ENCODE measurements at regions not wholly inside any gene's neighbourhood (a gene's known extent, or its start where the extent isn't known, plus 50 kb on each side); places are given as distances from the start of the nearest gene placed in this dataset.

DNA sequence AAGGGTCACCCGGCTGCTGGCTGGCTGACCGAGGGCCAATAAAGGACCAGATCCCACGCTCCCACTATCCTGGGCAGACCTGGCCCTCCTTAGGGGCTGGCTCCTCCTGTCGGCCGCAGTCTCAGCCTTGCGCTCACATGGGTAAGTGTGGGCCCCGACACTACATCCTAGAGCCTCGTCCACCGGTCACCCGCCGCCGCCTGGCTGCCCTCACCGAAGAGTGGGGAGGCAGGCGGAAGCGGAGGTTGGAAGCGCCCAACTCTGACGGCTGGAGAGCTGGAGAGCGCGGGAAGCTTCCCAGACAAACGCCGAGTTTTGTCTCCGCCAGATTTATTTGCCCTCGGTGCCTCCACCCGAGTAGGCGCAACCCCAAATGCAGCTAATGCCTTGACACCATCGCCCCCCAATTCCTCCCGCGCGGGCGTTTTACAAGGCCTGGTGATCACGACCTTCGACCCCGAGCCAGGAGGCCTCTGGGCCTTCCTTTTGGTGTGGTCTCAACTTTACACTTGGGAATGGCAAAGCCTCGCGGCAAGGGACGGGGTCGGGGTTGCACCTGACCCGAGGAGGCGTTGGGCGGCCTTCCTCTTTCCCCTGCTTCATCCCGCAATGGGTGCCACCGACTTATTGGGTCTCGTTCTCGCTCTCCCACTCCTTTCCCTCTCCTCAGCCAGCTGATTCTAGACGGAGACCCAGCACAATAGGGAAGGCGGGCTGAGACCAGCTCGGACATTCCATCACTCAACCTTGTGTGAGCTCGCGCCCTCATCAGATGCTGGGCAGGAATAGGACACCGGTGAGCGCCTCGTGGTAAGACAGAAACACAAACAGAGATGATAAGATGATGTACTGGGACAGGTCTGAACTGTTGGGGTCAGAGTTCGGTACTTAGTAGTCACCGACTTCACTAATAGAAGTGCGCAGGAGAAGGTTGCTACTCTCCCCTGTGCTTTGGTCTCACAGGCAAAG lies 78.3 kb upstream of the ANO4 start:
- ChIA-PET CTCF (interaction anchor here (1.3 kb wide), 1 partner anchor 16 kb away, joined by 3 read pairs; no protein-coding TSS in a partner anchor), POLR2A (no interaction called here)
- DNase-seq (ENCODE audit: extremely low spot score): no peak
- TF ChIP-seq, protein P1, sequence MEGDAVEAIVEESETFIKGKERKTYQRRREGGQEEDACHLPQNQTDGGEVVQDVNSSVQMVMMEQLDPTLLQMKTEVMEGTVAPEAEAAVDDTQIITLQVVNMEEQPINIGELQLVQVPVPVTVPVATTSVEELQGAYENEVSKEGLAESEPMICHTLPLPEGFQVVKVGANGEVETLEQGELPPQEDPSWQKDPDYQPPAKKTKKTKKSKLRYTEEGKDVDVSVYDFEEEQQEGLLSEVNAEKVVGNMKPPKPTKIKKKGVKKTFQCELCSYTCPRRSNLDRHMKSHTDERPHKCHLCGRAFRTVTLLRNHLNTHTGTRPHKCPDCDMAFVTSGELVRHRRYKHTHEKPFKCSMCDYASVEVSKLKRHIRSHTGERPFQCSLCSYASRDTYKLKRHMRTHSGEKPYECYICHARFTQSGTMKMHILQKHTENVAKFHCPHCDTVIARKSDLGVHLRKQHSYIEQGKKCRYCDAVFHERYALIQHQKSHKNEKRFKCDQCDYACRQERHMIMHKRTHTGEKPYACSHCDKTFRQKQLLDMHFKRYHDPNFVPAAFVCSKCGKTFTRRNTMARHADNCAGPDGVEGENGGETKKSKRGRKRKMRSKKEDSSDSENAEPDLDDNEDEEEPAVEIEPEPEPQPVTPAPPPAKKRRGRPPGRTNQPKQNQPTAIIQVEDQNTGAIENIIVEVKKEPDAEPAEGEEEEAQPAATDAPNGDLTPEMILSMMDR (IDR thresholded peaks at IDR 0.05; ENCODE audit: control extremely low read depth, extremely low read depth, low read depth, missing control alignments): no peak

DNA sequence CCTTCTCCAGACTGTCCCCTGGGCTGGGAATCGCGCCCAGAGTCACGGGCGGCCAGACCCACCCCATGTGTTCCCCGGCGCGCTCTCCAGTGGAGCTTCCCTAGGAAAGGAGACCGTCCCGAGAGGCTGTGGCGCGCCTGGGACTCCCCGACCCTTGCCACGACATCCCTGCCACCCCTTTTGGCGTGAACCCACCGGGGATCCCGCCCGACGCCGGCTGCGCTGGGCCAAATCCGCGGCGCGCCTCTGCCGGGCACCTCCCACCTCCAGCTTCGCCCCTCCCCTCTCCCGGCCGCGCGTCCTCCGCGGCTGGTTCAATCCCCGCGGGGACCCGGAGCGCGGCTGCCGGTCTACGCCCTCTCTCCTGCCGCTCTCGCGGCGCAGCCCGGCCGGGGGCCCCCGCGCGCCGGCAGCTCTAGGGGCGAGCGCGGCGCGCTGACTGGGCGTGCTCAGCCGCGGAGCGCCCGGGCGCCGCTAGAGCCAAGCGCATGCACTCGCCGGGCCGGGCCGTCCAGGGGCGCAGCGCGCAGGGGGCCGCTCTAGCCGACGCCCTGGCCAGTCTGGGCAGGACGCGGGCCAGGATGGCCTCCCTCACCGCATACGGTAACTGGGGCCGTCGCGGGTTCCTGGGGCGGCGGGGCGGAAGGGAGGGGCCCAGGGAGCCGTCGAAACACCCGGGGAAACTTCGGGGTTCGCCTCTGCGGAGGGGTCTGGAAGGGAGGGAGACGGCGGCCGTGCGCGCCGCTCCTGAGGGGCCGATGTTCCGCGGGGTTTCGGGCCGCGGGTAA lies 77.4 kb upstream of the ANO4 start:
- TF ChIP-seq, protein P1 (IDR thresholded peaks at IDR 0.05; ENCODE audit: control extremely low read depth, extremely low read depth, low read depth, missing control alignments): no peak
- CTCF ChIA-PET: interaction anchor here (1.3 kb wide), 1 partner anchor 15 kb away, joined by 3 read pairs; no protein-coding TSS in a partner anchor
- DNase-seq (ENCODE audit: extremely low spot score): no peak

DNA sequence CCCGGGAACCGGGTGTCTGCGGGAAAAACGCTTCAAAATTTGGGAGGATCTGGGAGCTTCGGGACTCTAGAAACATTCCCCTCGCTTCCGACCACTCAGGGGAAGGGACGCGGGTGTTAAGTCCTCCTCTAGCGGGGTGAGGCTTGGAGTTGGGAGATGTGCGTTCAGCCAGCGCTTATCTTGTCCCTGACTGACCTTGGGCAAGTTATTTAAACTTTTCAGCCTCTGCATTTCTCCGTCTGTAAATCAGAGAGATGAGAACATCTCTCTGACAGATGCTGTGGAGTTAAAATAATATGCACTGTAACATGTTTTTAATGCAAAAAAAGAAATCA lies 76.9 kb upstream of the ANO4 start:
- TF ChIP-seq, protein P1 (IDR thresholded peaks at IDR 0.05; ENCODE audit: control extremely low read depth, extremely low read depth, low read depth, missing control alignments): no peak
- no peak for DNase-seq (ENCODE audit: extremely low spot score)
- CTCF ChIA-PET: no interaction called here
- POLR2A ChIA-PET: no interaction called here

More for the DNA sequence above, 77.4 kb upstream of the ANO4 start:
- POLR2A ChIA-PET: no interaction called here

DNA sequence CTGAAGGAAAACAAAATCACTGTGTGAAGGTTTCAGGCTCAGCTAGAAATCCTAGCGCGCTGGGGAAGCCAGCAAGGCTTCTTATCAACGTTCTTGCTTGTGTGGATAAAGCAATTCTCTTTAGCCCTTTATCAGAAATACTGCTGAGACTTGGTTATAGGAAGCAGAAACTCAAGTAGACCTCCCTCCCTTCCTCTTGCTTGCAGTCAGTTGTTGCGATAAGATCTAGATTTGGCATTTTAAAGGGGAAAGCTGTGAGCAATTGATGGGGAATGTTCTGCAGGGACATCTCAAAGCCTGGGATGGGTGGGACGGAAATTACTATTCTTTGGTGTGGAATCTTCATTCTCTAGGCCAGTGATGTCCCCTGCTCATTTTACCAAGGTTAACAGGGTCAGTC lies 76.4 kb upstream of the ANO4 start:
- DNase-seq (ENCODE audit: extremely low spot score): no peak
- ChIA-PET POLR2A (no interaction called here), CTCF (no interaction called here)
- TF ChIP-seq, protein P1 (IDR thresholded peaks at IDR 0.05; ENCODE audit: control extremely low read depth, extremely low read depth, low read depth, missing control alignments): no peak

DNA sequence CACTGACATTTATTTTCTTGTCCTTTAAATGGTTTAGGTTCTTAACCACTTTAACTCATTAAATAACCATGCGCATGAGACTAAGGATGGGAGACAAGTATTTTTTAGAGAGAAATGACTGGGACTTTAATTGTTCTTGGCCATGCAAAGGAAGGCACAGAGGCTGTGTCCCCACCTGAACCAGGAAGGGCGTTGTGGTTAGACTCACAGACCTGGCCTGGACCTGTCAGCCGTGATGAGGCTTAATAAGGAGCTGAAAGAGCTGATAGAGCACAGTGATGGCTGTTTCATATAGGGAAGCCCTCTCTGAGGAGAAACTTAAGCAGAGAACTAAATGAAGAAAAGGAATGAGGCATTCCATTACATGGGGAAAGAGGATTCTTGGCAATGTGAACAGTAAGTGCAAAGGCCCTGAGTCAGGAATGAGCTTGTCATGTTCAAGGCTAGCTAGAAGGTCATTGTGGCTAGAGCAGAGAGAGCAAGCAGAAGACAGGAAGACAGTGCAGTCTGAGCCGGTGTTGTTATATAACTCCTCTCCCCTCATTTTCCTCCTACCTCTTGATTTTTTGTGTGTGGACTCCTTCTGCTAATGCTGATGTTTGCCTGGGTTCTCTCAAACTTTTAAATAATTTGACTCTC lies 74.4 kb upstream of the ANO4 start:
- CTCF ChIA-PET: interaction anchor here (1.1 to 1.5 kb wide), 5 partner anchors 8 to 22 kb away, joined by 3 to 5 read pairs (median 3); no protein-coding TSS in a partner anchor
- DNase-seq (ENCODE audit: extremely low spot score): no peak
- POLR2A ChIA-PET: no interaction called here
- TF ChIP-seq, protein P1 (IDR thresholded peaks at IDR 0.05; ENCODE audit: control extremely low read depth, extremely low read depth, low read depth, missing control alignments): no peak

DNA sequence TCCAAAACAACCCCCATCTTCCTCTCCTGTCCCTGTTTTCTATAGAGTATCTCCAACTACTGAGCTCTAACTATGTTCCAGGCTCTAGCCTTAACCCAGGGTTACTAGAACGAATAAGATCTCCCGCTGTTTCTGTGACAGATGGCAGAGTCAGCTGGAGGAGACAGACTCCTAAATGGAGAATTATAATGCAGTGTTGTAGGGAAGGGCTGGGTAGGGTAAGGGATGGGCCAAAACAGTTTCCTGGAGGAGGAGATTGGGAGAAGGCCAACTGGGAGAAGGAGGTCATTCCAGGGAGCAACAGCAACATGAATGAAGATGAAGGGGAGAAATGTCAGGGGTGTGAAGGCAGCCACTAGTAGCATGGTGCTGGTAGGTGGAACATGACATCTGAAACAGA lies 73.4 kb upstream of the ANO4 start:
- DNase-seq (ENCODE audit: extremely low spot score): no peak
- TF ChIP-seq, protein P1 (IDR thresholded peaks at IDR 0.05; ENCODE audit: control extremely low read depth, extremely low read depth, low read depth, missing control alignments): no peak
- ChIA-PET CTCF (interaction anchor here (1.1 to 1.4 kb wide), 4 partner anchors 8 to 21 kb away, joined by 3 to 5 read pairs (median 3); no protein-coding TSS in a partner anchor), POLR2A (no interaction called here)

Measured in GM10248 (cell line).